Renal cortex interstitium (tissue), 11 donors: ENCODE measurements at regions not wholly inside any gene's neighbourhood (a gene's known extent, or its start where the extent isn't known, plus 50 kb on each side); places are given as distances from the start of the nearest gene placed in this dataset.
"Not testable (repeated sequence)": the region's sequence is repeated elsewhere in the genome, so short reads cannot be mapped to it uniquely, and the experiment has no call there.

ENCODE experiments used
- DNase-seq, 11 donors: peaks; one replicate each; pipeline ENCODE4 v3.0.0-alpha.2; 2013; ENCODE audit warnings: low read depth in 9 of 11, low spot score in 4 of 11; ENCODE audit errors: extremely low read depth in 1 of 11

DNA sequence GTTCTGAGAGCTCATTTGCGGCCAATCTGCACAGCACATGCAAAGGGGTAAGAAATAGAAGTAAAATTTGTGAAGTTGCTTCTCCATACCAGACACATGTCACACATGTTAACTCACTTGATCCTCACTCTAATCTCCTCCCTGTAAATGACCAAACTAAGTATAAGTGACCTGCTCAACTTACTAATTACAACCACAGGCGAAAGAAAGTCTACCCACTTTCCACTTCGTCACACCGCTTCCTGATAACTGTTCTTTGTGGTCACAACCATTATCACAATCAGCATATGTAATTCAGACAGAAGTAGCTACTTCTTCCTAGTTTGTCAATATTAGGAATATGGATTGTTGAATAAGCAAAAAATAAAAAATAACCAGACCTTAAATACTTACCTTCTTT lies 293.7 kb upstream of the CLEC14A start:
- DNase-seq = no peak

DNA sequence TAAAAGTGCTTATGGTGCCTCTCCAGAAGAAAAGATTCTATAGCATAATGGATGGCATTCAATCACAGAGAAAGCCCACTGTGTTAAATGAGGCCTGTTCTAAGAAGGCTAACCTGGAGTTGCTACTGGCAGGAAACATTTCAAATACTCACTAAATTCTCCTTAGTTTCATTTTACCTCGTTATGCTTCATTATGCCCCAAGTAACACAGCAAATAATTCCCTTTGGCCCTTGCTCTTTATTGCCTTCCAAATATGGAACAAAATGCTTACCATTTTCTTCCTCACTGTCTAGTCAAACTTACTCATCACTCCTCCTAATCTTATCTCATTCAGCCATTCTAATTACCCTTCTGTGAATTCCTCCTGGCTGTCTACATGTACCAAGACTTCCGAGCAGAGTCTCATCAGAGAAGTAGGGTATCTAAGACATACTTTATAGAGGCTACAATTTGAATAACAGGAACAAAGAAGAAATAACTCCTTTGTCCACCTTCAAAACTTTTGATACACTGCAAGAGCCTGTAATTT lies 292.1 kb upstream of the CLEC14A start:
- DNase-seq = no peak

DNA sequence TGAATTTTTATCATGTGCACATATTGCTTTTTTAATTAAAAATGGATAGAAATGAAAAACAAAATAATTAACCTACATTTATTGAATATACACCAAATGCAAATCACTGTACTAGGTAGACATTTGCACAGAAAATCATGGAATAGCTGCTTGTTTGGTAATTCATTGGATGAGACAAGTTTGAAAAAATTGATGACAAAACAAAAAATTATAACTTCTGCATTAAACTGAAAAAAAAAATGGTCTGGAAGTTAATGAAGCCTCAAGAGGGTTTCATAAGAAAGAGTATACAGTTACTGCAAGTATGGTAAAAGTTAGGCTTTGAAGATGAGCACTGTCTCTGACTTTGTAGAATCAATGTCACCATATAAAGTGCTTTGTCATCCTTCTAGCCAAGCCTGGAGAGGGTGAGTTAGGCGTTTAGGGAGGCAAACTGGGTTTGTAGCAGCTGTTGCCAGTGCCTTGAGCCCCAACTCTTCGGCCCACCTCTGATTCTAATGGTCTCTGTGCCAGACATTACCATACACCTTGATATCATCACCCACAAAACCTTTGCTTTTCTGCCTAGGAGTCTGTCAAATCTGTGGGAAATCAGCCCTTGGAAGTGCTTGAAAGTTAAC lies 291.1 kb upstream of the CLEC14A start:
- no peak for DNase-seq

DNA sequence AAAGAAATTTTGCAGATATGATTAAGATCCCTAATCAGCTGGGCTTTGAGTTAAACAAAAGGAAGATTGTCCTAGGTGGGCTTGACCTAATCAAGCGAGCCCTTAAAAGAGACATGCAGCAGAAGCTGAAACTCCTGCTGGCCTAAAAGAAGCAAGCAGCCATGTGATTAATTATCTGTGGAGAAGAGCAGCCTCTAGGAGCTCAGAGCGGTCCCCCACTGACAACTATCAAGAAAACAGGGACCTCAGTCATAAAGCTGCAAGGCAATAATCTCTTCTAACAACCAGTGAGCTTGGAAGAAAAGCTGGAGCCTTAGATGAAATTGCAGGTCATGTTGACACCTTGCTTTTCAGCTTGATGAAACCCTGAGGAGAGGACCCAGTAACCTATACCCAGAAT lies 288.9 kb upstream of the CLEC14A start:
- no peak for DNase-seq

DNA sequence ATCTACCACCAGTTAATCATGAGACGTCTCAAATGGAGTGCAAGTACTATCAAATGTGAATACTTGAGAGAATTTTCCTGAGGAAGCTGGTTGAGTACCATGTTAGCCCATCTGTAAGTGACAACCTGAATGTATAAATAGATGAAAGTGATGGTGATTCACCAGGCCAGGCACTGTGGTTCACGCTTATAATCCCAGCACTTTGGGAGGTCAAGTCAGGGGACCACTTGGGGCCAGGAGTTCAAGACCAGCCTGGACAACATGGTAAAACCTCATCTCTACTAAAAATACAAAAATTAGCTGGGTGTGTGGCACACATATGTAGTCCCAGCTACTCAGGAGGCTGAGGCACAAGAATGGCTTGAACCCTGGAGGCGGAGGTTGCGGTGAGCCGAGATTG lies 288.0 kb upstream of the CLEC14A start:
- DNase-seq = not testable (repeated sequence)

DNA sequence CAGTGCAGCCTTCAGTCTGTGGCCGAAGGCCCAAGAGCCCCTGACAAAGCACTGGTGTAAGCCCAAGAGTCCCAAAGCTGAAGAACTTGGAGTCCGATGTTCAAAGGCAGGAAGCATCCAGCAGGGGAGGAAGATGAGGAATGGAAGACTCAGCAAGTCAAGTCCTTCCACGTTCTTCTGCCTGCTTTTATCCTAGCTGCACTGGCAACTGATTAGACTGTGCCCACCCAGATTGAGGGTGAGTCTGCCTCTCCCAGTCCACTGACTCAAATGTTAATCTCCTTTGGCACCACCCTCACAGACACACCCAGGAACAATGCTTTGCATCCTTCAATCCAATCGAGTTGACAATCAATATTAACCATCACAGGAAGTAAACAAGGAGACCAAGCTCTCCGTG lies 282.2 kb upstream of the CLEC14A start:
- not testable (repeated sequence) for DNase-seq

DNA sequence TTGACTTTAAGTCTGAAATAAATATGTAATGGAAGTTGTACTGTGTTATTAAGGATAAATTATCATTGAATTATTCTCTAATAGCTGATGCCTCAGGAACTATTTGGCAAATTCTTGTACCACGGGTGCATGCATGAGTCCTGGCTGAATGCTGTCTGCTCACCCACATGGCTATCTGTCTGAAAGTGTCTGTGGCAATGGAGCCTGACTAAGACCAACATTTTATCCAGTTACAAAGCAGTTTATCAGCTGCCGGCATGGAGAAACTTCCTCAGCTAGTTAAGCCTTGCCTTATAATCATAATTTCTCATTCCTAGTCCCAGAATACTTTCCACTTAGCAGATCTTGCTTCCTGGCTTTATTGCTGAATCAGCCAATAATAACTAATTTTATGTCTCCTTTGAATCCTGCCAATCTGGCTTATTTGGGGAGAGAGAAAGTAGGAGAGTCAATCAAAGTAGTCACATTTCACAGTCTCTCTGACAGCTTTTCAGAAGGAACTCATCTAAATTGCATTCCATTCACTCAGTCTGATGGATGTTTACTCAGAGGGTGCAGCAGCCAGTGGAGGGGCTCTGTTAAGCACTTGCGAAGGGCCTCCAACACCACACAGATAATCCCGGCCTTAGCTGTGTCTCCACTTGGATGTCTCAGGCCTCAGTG lies 280.6 kb upstream of the CLEC14A start:
- no peak for DNase-seq

DNA sequence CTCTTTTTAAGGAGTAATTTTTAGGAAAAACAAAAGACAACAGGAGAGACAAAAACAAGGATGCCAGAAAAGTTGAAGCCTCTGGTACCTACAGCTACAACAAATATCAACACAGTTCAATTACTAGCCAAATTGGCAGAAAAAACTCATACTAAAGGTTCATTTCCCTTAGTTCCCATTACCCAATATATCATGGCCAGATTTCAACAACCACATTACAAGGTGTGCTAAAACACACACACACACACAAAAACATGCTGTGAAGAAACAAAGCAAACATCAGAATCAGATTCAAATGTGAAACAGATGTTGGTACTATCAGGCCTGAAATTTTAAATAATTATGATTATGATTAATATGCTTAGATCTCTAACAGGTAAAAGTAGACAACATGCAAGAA lies 272.7 kb upstream of the CLEC14A start:
- no peak for DNase-seq

DNA sequence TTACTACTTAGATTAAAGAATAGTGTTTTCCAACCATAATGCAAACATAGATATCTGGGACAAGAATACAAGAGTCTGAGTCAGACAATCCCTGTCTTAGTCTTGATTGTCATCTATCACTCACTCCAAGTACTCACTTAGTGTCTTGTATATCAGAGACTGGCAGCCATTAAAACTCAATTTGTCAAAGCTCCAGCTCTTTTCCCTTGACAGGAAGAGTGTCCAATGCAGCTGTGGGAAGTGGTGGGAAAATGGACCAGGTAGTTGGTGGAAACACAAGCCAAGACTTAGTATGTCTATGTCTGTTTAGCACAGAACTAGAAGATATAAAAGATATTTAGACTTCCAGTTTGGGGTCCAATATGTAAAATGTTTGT lies 271.6 kb upstream of the CLEC14A start:
- DNase-seq = no peak

DNA sequence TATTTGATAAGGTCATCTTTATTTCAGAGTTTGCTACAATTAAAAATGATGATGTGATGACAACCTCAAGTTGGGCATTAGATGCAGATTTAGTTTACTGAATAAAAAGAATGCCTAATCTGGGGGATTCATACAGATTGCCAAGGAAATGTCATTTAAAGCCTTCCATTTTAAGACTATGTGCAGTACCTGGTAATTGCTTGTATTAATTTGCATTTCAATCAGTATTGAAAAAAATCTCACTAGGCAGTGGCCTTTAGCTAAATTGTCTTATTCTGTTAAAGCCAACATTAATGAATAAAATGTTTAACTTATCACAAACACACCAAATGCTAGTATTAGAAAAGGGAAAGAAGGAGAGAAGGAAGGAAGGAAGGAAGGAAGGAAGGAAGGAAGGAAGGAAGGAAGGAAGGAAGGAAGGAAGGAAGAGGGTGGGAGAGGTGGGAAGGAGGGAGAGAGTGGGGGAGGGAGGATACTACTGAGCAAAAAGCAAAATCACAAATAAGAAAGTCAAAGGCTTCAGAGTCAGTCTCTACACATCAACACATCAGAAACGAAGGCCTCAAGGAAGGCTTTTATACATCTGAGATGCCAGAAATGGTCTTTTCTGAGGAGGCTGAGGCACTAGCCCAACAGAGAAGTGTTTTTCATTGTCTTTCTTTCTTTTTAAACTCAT lies 271.1 kb upstream of the CLEC14A start:
- DNase-seq = no peak

DNA sequence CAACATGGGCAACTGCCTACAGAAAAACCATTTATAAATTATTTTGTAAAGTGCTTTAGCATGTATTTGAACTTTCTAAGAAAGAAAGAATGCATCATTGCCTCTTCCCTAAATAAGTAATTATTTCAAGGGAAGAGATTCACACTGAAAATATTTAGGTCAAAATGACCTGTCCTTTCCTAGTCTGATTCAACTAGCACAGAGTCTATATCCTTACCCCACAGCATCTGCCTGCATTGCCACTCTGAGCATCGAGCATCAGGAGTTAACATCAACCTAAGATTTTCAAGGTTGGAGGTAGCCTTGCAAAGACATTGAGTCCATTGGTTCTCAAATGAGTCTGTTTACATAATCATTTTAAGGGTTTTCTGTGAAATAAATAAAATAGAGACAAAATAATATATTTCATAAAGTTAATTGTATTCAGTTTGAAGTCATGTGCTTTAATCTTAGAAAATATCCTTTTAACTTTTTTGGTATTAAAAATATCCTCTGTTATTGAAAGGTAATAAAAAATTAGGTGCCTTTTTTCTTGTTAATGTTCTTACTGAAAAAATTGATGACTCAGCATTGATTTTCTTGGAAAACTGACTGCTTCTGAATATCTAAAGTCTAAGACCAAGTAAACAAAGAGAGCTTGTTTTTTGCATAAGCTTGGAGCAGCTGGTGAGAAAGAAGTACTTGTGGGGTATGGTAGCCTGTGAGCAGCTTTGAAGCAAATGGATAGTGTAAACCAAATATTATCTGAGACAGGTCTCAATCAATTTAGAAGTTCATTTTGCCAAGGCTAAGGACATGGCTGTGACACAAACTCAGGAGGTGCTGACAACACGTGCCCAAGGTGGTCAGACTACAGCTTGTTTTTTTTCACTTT lies 269.0 kb upstream of the CLEC14A start:
- no peak for DNase-seq

DNA sequence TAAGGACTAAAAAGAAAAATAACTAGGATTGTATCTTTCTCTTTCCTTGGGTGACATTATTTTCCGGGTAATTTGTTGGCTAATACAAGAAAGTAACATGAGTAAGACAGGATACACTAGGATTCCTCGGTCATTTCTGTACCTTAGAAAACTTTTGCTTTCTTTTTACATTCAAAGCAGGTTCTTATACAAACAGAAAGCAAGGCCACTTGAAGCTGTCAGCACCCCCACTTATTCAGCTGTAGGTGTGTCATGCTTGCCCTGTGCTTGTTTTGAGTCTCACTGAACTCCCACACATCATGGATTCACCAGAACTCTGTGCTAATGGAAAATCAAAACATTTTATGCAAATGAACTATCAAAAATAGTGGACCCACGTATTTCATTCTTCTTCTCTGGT lies 266.8 kb upstream of the CLEC14A start:
- no peak for DNase-seq

DNA sequence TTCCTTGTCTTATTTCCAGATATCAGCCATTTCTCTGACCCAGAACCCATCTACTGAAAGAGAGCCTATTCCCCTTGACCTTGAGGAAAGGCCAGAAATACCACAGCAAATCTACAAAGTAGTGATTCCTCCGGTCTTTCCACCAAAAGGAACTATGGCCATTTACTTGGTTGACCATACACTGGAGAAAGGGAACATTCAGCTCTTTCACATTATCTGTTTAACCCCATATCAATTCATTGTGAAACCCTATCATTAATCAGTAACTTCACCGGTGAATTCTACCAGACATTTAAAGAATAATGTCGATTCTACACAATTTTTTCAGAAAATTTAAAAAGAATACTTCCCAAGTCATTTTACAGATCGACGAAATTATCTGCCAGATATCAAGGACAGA lies 265.7 kb upstream of the CLEC14A start:
- no peak for DNase-seq

DNA sequence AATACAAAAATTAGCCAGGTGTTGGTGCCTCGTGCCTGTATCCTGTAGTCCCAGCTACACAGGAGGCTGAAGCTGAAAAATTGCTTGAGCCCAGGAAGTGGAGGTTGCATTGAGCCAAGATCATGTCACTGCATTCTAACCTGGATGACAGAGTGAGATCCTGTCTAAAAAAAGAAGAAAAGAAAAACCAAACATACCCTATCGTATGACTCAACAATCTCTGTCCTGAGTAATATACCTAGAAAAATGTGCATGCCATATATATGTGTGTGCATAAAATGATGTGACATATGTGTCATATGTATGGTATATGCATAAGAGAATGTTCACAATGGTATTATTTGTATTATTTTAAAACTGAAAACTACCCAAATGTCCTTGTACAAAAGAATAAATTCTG lies 261.5 kb upstream of the CLEC14A start:
- DNase-seq = no peak

DNA sequence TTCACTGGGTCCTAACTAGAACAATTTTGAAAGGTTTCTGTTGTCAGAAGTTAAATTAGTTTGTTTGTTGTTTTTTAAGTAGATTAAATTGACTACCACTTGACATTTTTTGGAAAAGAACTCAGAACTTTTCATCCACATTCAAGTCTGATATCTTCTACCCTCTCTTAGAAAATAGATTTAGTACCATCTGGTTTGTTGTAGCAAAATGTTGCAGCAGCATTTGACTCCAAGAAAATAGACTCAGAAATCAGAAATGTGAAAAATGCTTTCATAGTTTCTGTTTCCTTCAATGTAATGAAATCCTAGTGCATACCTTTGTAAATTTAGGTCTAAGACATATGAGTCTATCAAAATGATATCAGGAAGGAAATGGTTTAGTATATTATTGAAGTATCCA lies 256.3 kb upstream of the CLEC14A start:
- no peak for DNase-seq

DNA sequence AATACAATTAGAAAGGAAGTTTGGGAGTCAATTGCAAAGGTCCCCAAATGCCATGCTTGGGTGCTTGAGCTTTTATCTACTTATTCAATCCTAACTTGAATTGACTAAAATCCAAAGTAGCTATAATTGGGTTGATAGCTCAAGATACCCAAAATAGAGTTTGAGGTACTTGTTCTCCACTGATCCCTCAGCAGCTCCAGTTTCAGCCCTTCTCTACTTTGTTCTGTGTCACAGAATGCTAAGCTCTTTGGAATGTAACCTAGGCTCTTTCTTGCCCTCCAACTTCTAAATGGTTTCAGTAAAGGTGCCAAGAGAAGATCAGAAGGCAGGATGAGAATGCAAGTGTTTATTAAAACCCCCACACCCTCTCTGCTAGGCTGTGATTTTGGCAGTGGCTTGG lies 251.4 kb upstream of the CLEC14A start:
- DNase-seq = no peak

DNA sequence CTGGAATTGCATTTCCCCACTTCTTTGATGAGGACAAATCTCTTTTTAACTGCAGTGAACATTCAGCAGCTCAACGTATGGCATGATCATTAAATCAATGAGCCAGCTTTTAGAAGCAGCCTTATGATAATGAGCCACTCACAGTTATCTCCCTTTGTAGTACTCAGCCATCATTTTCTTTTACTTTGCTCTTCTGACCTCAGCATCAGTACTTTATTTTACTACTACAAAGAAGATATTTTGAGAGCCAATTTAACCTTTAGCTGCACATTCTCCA lies 250.0 kb upstream of the CLEC14A start:
- no peak for DNase-seq

DNA sequence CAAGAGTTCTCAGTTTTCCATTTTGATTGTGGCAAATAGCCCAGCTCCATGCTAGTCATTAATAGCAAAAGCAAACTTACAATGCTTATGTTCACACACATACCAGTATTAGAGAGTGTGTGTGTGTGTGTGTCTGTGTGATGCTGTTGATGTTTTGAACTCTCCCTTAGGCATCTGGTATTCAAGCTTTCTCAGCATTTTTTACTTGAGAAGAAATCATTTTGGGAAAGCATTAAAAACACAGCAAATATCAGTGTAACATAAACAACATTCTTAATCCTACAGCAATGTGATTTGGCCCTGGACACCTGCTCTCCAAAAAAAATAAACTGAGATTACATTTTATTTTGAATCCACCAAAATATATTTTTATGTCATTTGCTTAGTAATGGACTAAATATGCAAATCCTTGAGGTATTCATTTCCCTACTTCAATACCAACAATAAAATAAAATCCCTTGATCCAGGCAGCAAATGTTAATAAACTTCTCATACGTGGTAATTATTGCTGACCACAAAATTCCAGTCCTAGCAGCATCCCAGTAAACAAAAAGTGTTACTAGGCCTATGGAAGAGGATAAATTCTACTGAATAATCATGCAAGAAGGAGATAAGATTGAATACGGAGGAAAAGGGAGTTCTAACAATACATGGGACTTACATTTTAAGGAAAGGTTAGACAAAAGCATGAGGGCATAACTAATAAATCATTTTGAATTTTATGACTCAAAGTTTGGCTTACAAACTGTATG lies 249.5 kb upstream of the CLEC14A start:
- DNase-seq = peak in 6 of 11 donors; percentile 3 to 36 (median 14)

DNA sequence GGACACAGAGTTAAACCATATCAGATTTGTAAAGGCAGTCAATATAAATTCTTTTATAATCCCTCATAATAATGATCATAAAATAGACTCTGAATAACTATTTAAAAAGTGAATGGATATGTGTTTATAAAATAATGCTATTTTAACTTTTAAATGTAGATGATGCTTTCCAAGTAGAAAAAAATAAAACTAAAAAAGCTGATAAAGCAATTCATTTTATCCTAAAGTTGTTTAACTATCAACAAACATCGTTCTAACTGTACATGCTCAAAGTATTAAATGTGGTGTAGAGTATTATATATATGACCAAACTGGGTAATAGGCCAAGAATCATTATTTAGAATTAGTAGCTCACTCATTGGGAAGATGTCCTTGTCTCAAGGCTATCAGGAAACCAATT lies 248.3 kb upstream of the CLEC14A start:
- peak in 1 of 11 donors; percentile 5 for DNase-seq
